ENCODE measurements at regions not wholly inside any gene's neighbourhood (a gene's known extent, or its start where the extent isn't known, plus 50 kb on each side); places are given as distances from the start of the nearest gene placed in this dataset.

DNA sequence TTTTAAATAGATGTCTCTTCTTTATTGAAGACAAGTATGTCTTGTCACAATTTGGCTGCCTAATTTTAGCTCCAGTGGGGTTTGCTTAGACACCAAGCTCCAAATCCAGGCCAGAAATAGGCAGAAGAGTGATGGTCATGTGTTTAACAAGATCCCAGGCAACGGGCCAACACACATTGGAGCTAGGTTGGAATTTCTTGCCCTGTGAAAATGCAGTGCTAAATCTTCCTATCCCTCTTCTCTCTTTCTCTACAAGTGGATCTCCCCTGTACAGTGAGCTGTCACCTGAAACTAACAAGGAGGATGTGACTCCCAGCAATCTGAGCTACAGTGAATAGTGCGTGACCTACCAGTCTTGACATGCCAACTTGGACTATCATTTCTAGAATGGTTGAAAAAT lies 65.3 kb upstream of the VGLL2 start:
- Histone ChIP-seq H3K36me3 (no peaks in the 10 kb centered on the region), H3K27ac (no peak overlapping the region), H3K27me3 (no peaks in the 10 kb centered on the region), H3K4me1 (peaks cover 0 to 4% (median 0%) of the 10 kb centered on the region in 4 donors), H3K4me3 (no peak overlapping the region), H3K9me3 (no peaks in the 10 kb centered on the region)
- TF ChIP-seq, protein P1, sequence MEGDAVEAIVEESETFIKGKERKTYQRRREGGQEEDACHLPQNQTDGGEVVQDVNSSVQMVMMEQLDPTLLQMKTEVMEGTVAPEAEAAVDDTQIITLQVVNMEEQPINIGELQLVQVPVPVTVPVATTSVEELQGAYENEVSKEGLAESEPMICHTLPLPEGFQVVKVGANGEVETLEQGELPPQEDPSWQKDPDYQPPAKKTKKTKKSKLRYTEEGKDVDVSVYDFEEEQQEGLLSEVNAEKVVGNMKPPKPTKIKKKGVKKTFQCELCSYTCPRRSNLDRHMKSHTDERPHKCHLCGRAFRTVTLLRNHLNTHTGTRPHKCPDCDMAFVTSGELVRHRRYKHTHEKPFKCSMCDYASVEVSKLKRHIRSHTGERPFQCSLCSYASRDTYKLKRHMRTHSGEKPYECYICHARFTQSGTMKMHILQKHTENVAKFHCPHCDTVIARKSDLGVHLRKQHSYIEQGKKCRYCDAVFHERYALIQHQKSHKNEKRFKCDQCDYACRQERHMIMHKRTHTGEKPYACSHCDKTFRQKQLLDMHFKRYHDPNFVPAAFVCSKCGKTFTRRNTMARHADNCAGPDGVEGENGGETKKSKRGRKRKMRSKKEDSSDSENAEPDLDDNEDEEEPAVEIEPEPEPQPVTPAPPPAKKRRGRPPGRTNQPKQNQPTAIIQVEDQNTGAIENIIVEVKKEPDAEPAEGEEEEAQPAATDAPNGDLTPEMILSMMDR (IDR thresholded peaks at IDR 0.05) = no peak
- intact Hi-C loops (cut with DNase I; ENCODE audit: low total_unique reads) = no loop called here
- no peak for DNase-seq

DNA sequence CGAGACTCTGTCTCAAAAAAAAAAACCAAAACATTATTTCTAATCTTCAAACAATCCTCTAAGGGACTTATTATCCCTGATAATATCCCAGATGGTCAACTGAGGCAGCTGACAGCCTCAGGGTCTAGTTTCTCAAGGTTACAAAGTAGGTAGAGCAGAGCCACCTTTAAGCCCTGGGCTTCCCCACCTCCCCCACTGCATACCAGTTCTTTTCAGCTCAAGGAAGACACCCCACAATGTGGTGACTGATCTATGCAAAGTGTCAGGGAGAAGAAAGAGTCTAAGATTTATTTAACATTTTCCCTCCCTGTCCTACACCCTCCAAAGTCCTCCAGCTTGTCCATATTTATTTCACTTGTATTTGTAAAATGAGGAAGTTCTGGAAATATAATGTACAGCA lies 60.5 kb upstream of the VGLL2 start:
- TF ChIP-seq, protein P1 (IDR thresholded peaks at IDR 0.05) = no peak

DNA sequence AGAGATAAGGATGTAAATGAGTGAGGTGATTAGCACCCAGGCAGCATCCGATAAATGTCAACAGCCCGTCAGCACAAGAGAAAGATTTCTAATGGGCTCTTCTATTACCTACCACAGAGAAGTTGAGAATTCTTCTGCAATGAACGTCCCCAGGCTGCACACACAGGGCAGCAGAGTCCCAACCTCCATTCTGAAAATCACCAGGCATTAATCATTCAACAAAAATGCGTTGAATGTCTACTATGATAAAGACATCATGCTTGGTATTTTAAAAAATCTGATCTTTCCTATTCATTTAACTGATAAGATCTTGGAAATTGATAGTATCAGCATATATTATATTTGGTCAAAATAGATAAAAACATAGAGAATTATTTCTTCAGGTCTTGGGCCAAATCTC lies 59.5 kb upstream of the VGLL2 start:
- Histone ChIP-seq H3K27ac (no peak overlapping the region), H3K4me3 (no peak overlapping the region), H3K4me1 (no peaks in the 10 kb centered on the region), H3K27me3 (no peaks in the 10 kb centered on the region), H3K36me3 (no peaks in the 10 kb centered on the region), H3K9me3 (no peaks in the 10 kb centered on the region)
- DNase-seq = no peak
- intact Hi-C loops (cut with DNase I; ENCODE audit: low total_unique reads) = no loop called here
- TF ChIP-seq, protein P1 (IDR thresholded peaks at IDR 0.05) = no peak

More for the DNA sequence above, 60.5 kb upstream of the VGLL2 start:
- Histone ChIP-seq H3K27ac (no peak overlapping the region), H3K27me3 (no peaks in the 10 kb centered on the region), H3K4me1 (peaks cover 0 to 2% (median 0%) of the 10 kb centered on the region in 4 donors), H3K4me3 (no peak overlapping the region), H3K9me3 (no peaks in the 10 kb centered on the region), H3K36me3 (no peaks in the 10 kb centered on the region)
- intact Hi-C loops (cut with DNase I; ENCODE audit: low total_unique reads) = no loop called here
- DNase-seq = no peak

DNA sequence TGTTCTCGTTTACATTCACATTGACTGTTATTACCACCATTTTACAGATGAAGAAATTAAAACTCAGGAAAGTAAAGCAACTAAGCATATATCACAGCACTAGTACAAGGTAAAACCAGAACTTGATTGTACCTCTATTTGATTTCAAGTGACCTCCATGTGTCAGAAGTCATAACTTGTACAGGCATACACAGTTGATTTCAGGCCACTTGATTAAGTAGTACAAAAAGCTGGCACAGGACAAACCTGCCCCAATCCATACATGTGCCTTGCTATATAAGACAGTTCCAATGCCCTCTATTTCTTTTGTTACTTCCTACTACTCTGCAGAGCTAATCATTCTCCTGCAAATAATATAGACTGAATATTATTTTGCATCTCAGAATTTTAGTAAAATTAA lies 58.8 kb upstream of the VGLL2 start:
- Histone ChIP-seq H3K36me3 (no peaks in the 10 kb centered on the region), H3K9me3 (no peaks in the 10 kb centered on the region), H3K27me3 (no peaks in the 10 kb centered on the region), H3K27ac (no peak overlapping the region), H3K4me1 (no peaks in the 10 kb centered on the region), H3K4me3 (no peak overlapping the region)
- DNase-seq = no peak
- intact Hi-C loops (cut with DNase I; ENCODE audit: low total_unique reads) = no loop called here
- TF ChIP-seq, protein P1 (IDR thresholded peaks at IDR 0.05) = no peak

DNA sequence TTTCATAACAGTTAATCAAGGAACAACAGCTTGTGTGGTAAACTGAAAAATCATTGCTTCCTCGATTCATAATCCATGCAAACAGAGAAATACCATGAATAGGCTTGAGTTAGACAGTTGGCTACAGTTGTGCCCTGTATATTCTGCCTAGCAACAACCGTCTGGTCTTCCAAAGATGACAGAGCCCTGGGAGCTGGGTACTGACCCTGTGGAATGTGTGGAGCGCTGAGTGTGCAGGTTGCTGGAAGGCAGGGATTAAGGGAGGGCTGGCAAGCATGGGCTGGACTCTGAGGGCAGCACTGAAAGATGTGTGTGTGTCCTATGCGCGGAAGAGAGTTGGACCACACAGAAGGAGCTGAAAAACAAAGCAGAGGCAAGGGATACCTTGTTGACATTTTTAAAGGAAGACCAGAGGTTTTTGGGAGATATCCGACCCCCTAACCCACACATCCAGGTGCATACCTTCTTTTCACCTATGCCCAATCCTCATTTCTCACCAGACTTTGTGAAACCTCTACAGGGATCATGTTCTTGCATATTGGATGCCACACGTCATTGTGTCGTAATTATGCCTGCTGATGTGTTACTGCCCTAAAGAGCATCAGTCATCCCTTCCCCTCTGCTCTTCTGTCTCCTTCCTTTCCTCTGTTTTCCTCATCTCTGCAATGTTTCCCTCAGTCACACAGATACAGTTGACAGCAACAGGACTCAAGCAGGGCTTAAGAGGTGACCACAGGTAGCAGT lies 58.2 kb upstream of the VGLL2 start:
- intact Hi-C loops (cut with DNase I; ENCODE audit: low total_unique reads) = no loop called here
- Histone ChIP-seq H3K27ac (no peak overlapping the region), H3K36me3 (no peaks in the 10 kb centered on the region), H3K9me3 (no peaks in the 10 kb centered on the region), H3K4me3 (no peak overlapping the region), H3K4me1 (no peaks in the 10 kb centered on the region), H3K27me3 (no peaks in the 10 kb centered on the region)
- TF ChIP-seq, protein P1 (IDR thresholded peaks at IDR 0.05) = no peak
- DNase-seq = no peak

All from tibial artery (tissue), 4 donors.